22Rv1 (cell line): ENCODE measurements at regions not wholly inside any gene's neighbourhood (a gene's known extent, or its start where the extent isn't known, plus 50 kb on each side); places are given as distances from the start of the nearest gene placed in this dataset.
"Not testable (repeated sequence)": the region's sequence is repeated elsewhere in the genome, so short reads cannot be mapped to it uniquely, and the experiment has no call there.

ENCODE experiments used
- CTCF ChIP-seq: fragments of 450-650 bp; IDR thresholded peaks from 2 replicates; pipeline ENCODE4 v1.5.1; 2017; ENCODE audit warnings: mild to moderate bottlenecking
- ZFX ChIP-seq: fragments of 450-650 bp; IDR thresholded peaks from 2 replicates; pipeline ENCODE4 v1.6.1; 2017; ENCODE audit warnings: antibody characterized with exemption, borderline replicate concordance

GRCh38 chr20:26288379-26289061, 591.9 kb upstream of the ZNF337 start:
- TF ChIP-seq CTCF, ZFX: not testable (repeated sequence)
